HEK293 (cell line): ENCODE measurements at regions not wholly inside any gene's neighbourhood (a gene's known extent, or its start where the extent isn't known, plus 50 kb on each side); places are given as distances from the start of the nearest gene placed in this dataset.

ENCODE experiments used
- CTCF ChIA-PET: fragments of 350-600 bp; formaldehyde crosslinking; extraction: SDS; loops from one replicate; lab custom pipeline; 2021; ENCODE audit warnings: antibody characterized with exemption; lab: Yijun Ruan, JAX
- POLR2A ChIA-PET: fragments of 300-600 bp; formaldehyde crosslinking; extraction: SDS; loops from one replicate; lab custom pipeline; 2020; ENCODE audit warnings: antibody characterized with exemption, inconsistent platforms; lab: Yijun Ruan, JAX
- H3K27ac ChIP-seq: fragments of 200-500 bp; sonication (Bioruptor generic); 2 replicates; pipeline ENCODE4 v1.5.1; 2014; ENCODE audit warnings: low read depth, low read length, control low read depth, inconsistent platforms; ENCODE audit errors: extremely low read depth
- H3K36me3 ChIP-seq, 2 experiments: fragments of 200-500 bp in 1 of 2; sonication (Bioruptor generic) in 1 of 2; 1 replicate in 1 of 2; 2 replicates in 1 of 2; pipeline ENCODE4 v1.5.1; 2014 to 2017; ENCODE audit warnings: inconsistent platforms in 2 of 2, low read length in 2 of 2; ENCODE audit not compliant: control insufficient read depth in 2 of 2, insufficient read depth in 1 of 2
- H3K4me1 ChIP-seq: fragments of 200-500 bp; sonication (Bioruptor generic); 2 replicates; pipeline ENCODE4 v1.5.1; 2014; ENCODE audit warnings: mild to moderate bottlenecking, low read length, inconsistent platforms; ENCODE audit not compliant: control insufficient read depth, insufficient read depth
- H3K4me3 ChIP-seq: 2 replicates; pipeline ENCODE4 v1.5.1; 2011; ENCODE audit warnings: low read depth, mild to moderate bottlenecking, control low read depth, low read length, moderate library complexity
- H3K9me3 ChIP-seq: fragments of 200-500 bp; sonication (Bioruptor generic); 2 replicates; pipeline ENCODE4 v1.5.1; 2014; ENCODE audit warnings: low read depth, low read length, inconsistent platforms; ENCODE audit not compliant: control insufficient read depth, insufficient read depth
- BCL11B ChIP-seq: fragments of 450-650 bp; formaldehyde crosslinking; IDR thresholded peaks from 2 replicates; pipeline ENCODE4 v1.5.1; 2016; ENCODE audit warnings: low read depth, missing biosample characterization, missing genetic modification characterization
- EGR2 ChIP-seq: fragments of 450-650 bp; formaldehyde crosslinking; IDR thresholded peaks from 2 replicates; pipeline ENCODE4 v1.5.1; 2016; ENCODE audit warnings: low read depth, missing biosample characterization, missing genetic modification characterization
- GLI2 ChIP-seq: fragments of 450-650 bp; formaldehyde crosslinking; IDR thresholded peaks from 2 replicates; pipeline ENCODE4; 2017; ENCODE audit warnings: missing biosample characterization, missing genetic modification characterization, low read depth, borderline replicate concordance
- GLIS1 ChIP-seq: fragments of 450-650 bp; formaldehyde crosslinking; IDR thresholded peaks from 2 replicates; pipeline ENCODE4 v1.5.1; 2016; ENCODE audit warnings: missing biosample characterization, missing genetic modification characterization
- KLF8 ChIP-seq: fragments of 450-650 bp; formaldehyde crosslinking; IDR thresholded peaks from 2 replicates; pipeline ENCODE4 v1.5.1; 2016; ENCODE audit warnings: missing biosample characterization, missing genetic modification characterization
- PRDM1 ChIP-seq: fragments of 450-650 bp; formaldehyde crosslinking; IDR thresholded peaks from 2 replicates; pipeline ENCODE4; 2016; ENCODE audit warnings: missing biosample characterization, missing genetic modification characterization
- SALL2 ChIP-seq: fragments of 450-650 bp; formaldehyde crosslinking; IDR thresholded peaks from 2 replicates; pipeline ENCODE4 v1.5.0; 2017; ENCODE audit warnings: missing biosample characterization, mild to moderate bottlenecking, missing genetic modification characterization, borderline replicate concordance
- SP7 ChIP-seq: fragments of 450-650 bp; formaldehyde crosslinking; IDR thresholded peaks from 2 replicates; pipeline ENCODE4 v1.5.1; 2016; ENCODE audit warnings: missing biosample characterization, missing genetic modification characterization
- ZBTB20 ChIP-seq: fragments of 450-650 bp; formaldehyde crosslinking; IDR thresholded peaks from 2 replicates; pipeline ENCODE4 v1.5.1; 2016; ENCODE audit warnings: missing biosample characterization, missing genetic modification characterization
- ZBTB44 ChIP-seq: fragments of 450-650 bp; IDR thresholded peaks from 2 replicates; pipeline ENCODE4 v1.5.1; 2018; ENCODE audit warnings: missing biosample characterization, mild to moderate bottlenecking, missing genetic modification characterization
- ZNF169 ChIP-seq: fragments of 450-650 bp; formaldehyde crosslinking; IDR thresholded peaks from 2 replicates; pipeline ENCODE4 v1.5.1; 2016; ENCODE audit warnings: missing biosample characterization, missing genetic modification characterization
- ZNF175 ChIP-seq: fragments of 450-650 bp; formaldehyde crosslinking; IDR thresholded peaks from 2 replicates; pipeline ENCODE4 v1.5.1; 2016; ENCODE audit warnings: missing biosample characterization, missing genetic modification characterization
- ZNF184 ChIP-seq: fragments of 450-650 bp; IDR thresholded peaks from 2 replicates; pipeline ENCODE4 v1.5.1; 2018; ENCODE audit warnings: missing biosample characterization, mild to moderate bottlenecking, missing genetic modification characterization
- ZNF221 ChIP-seq: fragments of 450-650 bp; formaldehyde crosslinking; IDR thresholded peaks from 2 replicates; pipeline ENCODE4 v1.5.1; 2017; ENCODE audit warnings: missing biosample characterization, missing genetic modification characterization, borderline replicate concordance
- ZNF354C ChIP-seq: fragments of 450-650 bp; formaldehyde crosslinking; IDR thresholded peaks from 2 replicates; pipeline ENCODE4 v1.5.1; 2016; ENCODE audit warnings: missing biosample characterization, missing genetic modification characterization, low read depth, borderline replicate concordance
- ZNF362 ChIP-seq: fragments of 450-650 bp; formaldehyde crosslinking; IDR thresholded peaks from 2 replicates; pipeline ENCODE4 v1.5.1; 2016; ENCODE audit warnings: missing biosample characterization, missing genetic modification characterization
- ZNF366 ChIP-seq: fragments of 450-650 bp; formaldehyde crosslinking; conservative IDR thresholded peaks from 2 replicates; pipeline ENCODE4 v1.5.1; 2016; ENCODE audit warnings: missing biosample characterization, missing genetic modification characterization
- ZNF394 ChIP-seq: fragments of 450-650 bp; formaldehyde crosslinking; IDR thresholded peaks from 2 replicates; pipeline ENCODE4 v1.5.1; 2016; ENCODE audit warnings: missing biosample characterization, missing genetic modification characterization, mild to moderate bottlenecking, moderate library complexity, borderline replicate concordance
- ZNF548 ChIP-seq: fragments of 450-650 bp; formaldehyde crosslinking; IDR thresholded peaks from 2 replicates; pipeline ENCODE4 v1.5.1; 2016; ENCODE audit warnings: missing biosample characterization, missing genetic modification characterization
- ZNF571 ChIP-seq: fragments of 450-650 bp; formaldehyde crosslinking; IDR thresholded peaks from 2 replicates; pipeline ENCODE4 v1.5.0; 2017; ENCODE audit warnings: missing biosample characterization, missing genetic modification characterization
- ZNF600 ChIP-seq: fragments of 450-650 bp; formaldehyde crosslinking; IDR thresholded peaks from 2 replicates; pipeline ENCODE4 v1.5.1; 2016; ENCODE audit warnings: missing biosample characterization, missing genetic modification characterization
- ZNF629 ChIP-seq: fragments of 450-650 bp; formaldehyde crosslinking; IDR thresholded peaks from 2 replicates; pipeline ENCODE4 v1.5.1; 2017; ENCODE audit warnings: missing biosample characterization, missing genetic modification characterization
- ZNF843 ChIP-seq: fragments of 450-650 bp; formaldehyde crosslinking; IDR thresholded peaks from 2 replicates; pipeline ENCODE4 v1.5.1; 2016; ENCODE audit warnings: missing biosample characterization, missing genetic modification characterization
- TF ChIP-seq, protein P1 (sequence below): fragments of 450-650 bp; formaldehyde crosslinking; optimal IDR thresholded peaks from 2 replicates; pipeline ENCODE3; 2016; ENCODE audit warnings: missing biosample characterization, mild to moderate bottlenecking, missing genetic modification characterization
- TF ChIP-seq, protein P2 (sequence below): fragments of 450-650 bp; formaldehyde crosslinking; IDR thresholded peaks from 2 replicates; pipeline ENCODE4 v1.5.1; 2017; ENCODE audit warnings: missing biosample characterization, missing genetic modification characterization
- TF ChIP-seq, protein P3 (sequence below): fragments of 450-650 bp; formaldehyde crosslinking; IDR thresholded peaks from 2 replicates; pipeline ENCODE4 v1.5.1; 2016; ENCODE audit warnings: missing biosample characterization, missing genetic modification characterization

- no peak overlapping the region for H3K27ac ChIP-seq
- no peaks in the 10 kb centered on the region for H3K9me3 ChIP-seq
- no peaks in the 10 kb centered on the region for H3K36me3 ChIP-seq
- H3K4me3 ChIP-seq, result no peak overlapping the region
- ChIA-PET CTCF (no interaction called here), POLR2A (no interaction called here)
- H3K4me1 ChIP-seq, result no peaks in the 10 kb centered on the region
- TF ChIP-seq ZNF184 (no peak), SALL2 (no peak), ZNF394 (tag by site-specific recombination) (no peak), ZNF175 (tag by site-specific recombination) (no peak), ZNF548 (tag by site-specific recombination) (no peak)
- TF ChIP-seq, protein P1, sequence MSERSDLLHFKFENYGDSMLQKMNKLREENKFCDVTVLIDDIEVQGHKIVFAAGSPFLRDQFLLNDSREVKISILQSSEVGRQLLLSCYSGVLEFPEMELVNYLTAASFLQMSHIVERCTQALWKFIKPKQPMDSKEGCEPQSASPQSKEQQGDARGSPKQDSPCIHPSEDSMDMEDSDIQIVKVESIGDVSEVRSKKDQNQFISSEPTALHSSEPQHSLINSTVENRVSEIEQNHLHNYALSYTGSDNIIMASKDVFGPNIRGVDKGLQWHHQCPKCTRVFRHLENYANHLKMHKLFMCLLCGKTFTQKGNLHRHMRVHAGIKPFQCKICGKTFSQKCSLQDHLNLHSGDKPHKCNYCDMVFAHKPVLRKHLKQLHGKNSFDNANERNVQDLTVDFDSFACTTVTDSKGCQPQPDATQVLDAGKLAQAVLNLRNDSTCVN, result no peak
Observed at GRCh38 chr10:43794181-43794815, 145.6 kb upstream of the ZNF32 start.

DNA sequence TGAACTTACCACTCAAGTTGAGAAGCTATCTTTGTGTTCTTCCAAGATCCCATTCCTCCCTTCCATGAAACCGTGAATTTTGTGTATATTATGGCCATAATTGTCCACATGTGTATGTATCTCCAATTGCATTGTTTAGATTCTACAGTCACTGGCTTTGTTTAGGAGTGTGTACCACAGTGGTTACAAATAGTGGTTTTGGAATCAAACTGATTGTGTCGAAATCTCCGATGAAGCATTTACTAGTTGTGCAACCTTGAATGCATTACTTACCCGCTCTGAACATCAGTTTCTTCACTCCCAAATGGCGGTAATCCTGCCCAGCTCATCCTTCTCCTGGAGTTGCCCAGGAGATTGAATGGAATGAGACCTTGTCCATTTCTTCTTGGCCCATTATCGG, 145.0 kb upstream of the ZNF32 start:
- H3K36me3 ChIP-seq, result no peaks in the 10 kb centered on the region
- CTCF ChIA-PET, result no interaction called here
- TF ChIP-seq ZNF362 (no peak), GLIS1 (tag by site-specific recombination) (no peak), GLI2 (no peak), EGR2 (tag by site-specific recombination) (no peak), SP7 (tag by site-specific recombination) (no peak), ZNF843 (no peak), ZNF221 (tag by site-specific recombination) (no peak), BCL11B (no peak), ZNF169 (tag by site-specific recombination) (no peak), ZBTB20 (tag by site-specific recombination) (no peak), ZNF354C (tag by site-specific recombination) (no peak), ZNF600 (tag by site-specific recombination) (no peak), ZBTB44 (no peak), PRDM1 (tag by site-specific recombination) (no peak), ZNF571 (no peak), ZNF366 (tag by site-specific recombination) (no peak), KLF8 (no peak), ZNF629 (tag by site-specific recombination) (no peak)
- TF ChIP-seq, protein P2, sequence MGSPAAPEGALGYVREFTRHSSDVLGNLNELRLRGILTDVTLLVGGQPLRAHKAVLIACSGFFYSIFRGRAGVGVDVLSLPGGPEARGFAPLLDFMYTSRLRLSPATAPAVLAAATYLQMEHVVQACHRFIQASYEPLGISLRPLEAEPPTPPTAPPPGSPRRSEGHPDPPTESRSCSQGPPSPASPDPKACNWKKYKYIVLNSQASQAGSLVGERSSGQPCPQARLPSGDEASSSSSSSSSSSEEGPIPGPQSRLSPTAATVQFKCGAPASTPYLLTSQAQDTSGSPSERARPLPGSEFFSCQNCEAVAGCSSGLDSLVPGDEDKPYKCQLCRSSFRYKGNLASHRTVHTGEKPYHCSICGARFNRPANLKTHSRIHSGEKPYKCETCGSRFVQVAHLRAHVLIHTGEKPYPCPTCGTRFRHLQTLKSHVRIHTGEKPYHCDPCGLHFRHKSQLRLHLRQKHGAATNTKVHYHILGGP (tag by site-specific recombination), result no peak
- TF ChIP-seq, protein P3, sequence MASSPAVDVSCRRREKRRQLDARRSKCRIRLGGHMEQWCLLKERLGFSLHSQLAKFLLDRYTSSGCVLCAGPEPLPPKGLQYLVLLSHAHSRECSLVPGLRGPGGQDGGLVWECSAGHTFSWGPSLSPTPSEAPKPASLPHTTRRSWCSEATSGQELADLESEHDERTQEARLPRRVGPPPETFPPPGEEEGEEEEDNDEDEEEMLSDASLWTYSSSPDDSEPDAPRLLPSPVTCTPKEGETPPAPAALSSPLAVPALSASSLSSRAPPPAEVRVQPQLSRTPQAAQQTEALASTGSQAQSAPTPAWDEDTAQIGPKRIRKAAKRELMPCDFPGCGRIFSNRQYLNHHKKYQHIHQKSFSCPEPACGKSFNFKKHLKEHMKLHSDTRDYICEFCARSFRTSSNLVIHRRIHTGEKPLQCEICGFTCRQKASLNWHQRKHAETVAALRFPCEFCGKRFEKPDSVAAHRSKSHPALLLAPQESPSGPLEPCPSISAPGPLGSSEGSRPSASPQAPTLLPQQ, result no peak
- TF ChIP-seq, all 188 proteins: peak for 0
- H3K4me1 ChIP-seq, result no peaks in the 10 kb centered on the region
- H3K4me3 ChIP-seq, result no peak overlapping the region
- POLR2A ChIA-PET, result no interaction called here
- no peak overlapping the region for H3K27ac ChIP-seq
- no peaks in the 10 kb centered on the region for H3K9me3 ChIP-seq
